ENCODE measurements at regions not wholly inside any gene's neighbourhood (a gene's known extent, or its start where the extent isn't known, plus 50 kb on each side); places are given as distances from the start of the nearest gene placed in this dataset.
A peak's percentile ranks its signal among the peaks of the same experiment; 100 is the strongest.

- H3K79me1 ChIP-seq (ENCODE audit: low read depth, low read length) = no peaks in the 10 kb centered on the region
- H4K8ac ChIP-seq (ENCODE audit: extremely low read depth, insufficient read depth, low read length) = no peak overlapping the region
- H3K56ac ChIP-seq (replicated peaks; ENCODE audit: insufficient read length, low read depth, low read length) = no peak overlapping the region
- H3K36me3 ChIP-seq (ENCODE audit: control insufficient read depth in 2 of 4, insufficient read depth in 4 of 4, low read length in 3 of 4) = no peaks in the 10 kb centered on the region
- H3K27me3 ChIP-seq (replicated peaks in 1 of 4; ENCODE audit: control insufficient read depth in 3 of 4, extremely low read depth in 1 of 4, insufficient read depth in 3 of 4, low read length in 3 of 4) = no peaks in the 10 kb centered on the region
- no peaks in the 10 kb centered on the region for H3K4me1 ChIP-seq (replicated peaks in 1 of 4; ENCODE audit: control insufficient read depth in 3 of 4, insufficient read depth in 4 of 4, low read length in 3 of 4)
- no peak overlapping the region for H3K18ac ChIP-seq (ENCODE audit: extremely low read depth, low read length)
- no peak overlapping the region for H2AK5ac ChIP-seq (ENCODE audit: low read depth, low read length)
- H3K79me2 ChIP-seq (ENCODE audit: control insufficient read depth in 1 of 2, insufficient read depth in 2 of 2, low read length in 2 of 2) = no peaks in the 10 kb centered on the region
- no peak overlapping the region for H4K5ac ChIP-seq (ENCODE audit: insufficient read length, low read depth, low read length)
- ChIA-PET CTCF (ENCODE audit: partially characterized antibody) (interaction anchor here (0.7 to 3.3 kb wide), 10 partner anchors 9 to 259 kb away, joined by 3 to 33 read pairs (median 4); no protein-coding TSS in a partner anchor), POLR2A (ENCODE audit: partially characterized antibody) (interaction anchor here (2.1 kb wide), 1 partner anchor 23 kb away, joined by 7 read pairs; no protein-coding TSS in a partner anchor)
- 87% methylated on average over 4 of the region's 4 CpGs; no CpG with 5 or more reads in 1 of the 2 experiments for WGBS, 2 experiments (ENCODE audit: extremely low coverage in 1 of 2, insufficient coverage in 1 of 2, insufficient read length in 1 of 2, insufficient replicate concordance in 2 of 2, low coverage in 1 of 2, low lambda C conversion rate in 2 of 2, missing lambda C conversion rate in 1 of 2)
- no peak for FAIRE-seq
- H4K20me1 ChIP-seq (replicated peaks in 1 of 2; ENCODE audit: control insufficient read depth in 1 of 2, insufficient read depth in 2 of 2, low read length in 2 of 2) = no peaks in the 10 kb centered on the region
- H3K27ac ChIP-seq (ENCODE audit: low read depth, low read length) = no peak overlapping the region
- no peak for TF ChIP-seq POLR2A (IDR thresholded peaks at IDR 0.05; ENCODE audit: control extremely low read depth in 1 of 2, low read depth in 2 of 2, low read length in 2 of 2)
- no peak for TF ChIP-seq PHF8 (conservative IDR thresholded peaks at IDR 0.05; ENCODE audit: low read depth, low read length)
- TF ChIP-seq KDM4A (IDR thresholded peaks at IDR 0.05; ENCODE audit: low read depth, low read length, severe bottlenecking) = no peak
- TF ChIP-seq ATF2 (IDR thresholded peaks at IDR 0.05; ENCODE audit: low read length) = no peak
- TF ChIP-seq HDAC2 (IDR thresholded peaks at IDR 0.05; ENCODE audit: borderline replicate concordance in 1 of 2, low read depth in 2 of 2, low read length in 2 of 2) = no peak
- no peak for TF ChIP-seq CBX5 (IDR thresholded peaks at IDR 0.05; ENCODE audit: low read depth, low read length)
- TF ChIP-seq JUN (IDR thresholded peaks at IDR 0.05; ENCODE audit: low read depth, low read length) = no peak
- no peak for TF ChIP-seq SIN3A (conservative IDR thresholded peaks at IDR 0.05 in 1 of 2, IDR thresholded peaks at IDR 0.05 in 1 of 2; ENCODE audit: low read depth in 1 of 2, low read length in 2 of 2)
- TF ChIP-seq CBX8 (IDR thresholded peaks at IDR 0.05; ENCODE audit: borderline replicate concordance, low read depth, low read length) = no peak
- no peak for TF ChIP-seq CHD2 (IDR thresholded peaks at IDR 0.05; ENCODE audit: low read length)
- TF ChIP-seq RBBP5 (IDR thresholded peaks at IDR 0.05; ENCODE audit: borderline replicate concordance, low read depth, low read length) = no peak
- no peak for TF ChIP-seq RXRA (IDR thresholded peaks at IDR 0.05; ENCODE audit: insufficient read depth, low read depth, low read length)
- no peak for TF ChIP-seq TBP (IDR thresholded peaks at IDR 0.05; ENCODE audit: low read depth, low read length)
- no peak overlapping the region for H3K4me3 ChIP-seq (ENCODE audit: extremely low read depth in 1 of 4, insufficient read depth in 2 of 4, low read depth in 3 of 4, low read length in 4 of 4)
- peak in 1 of 2 experiments; percentile 27 for DNase-seq (ENCODE audit: low read depth in 1 of 2, low spot score in 2 of 2)
- H2BK20ac ChIP-seq (ENCODE audit: low read length) = no peak overlapping the region
- H3K9ac ChIP-seq (replicated peaks in 1 of 4; ENCODE audit: extremely low read depth in 1 of 4, low read depth in 3 of 4, low read length in 3 of 4) = no peak overlapping the region
- H4K91ac ChIP-seq (replicated peaks; ENCODE audit: insufficient read length, low read length) = no peak overlapping the region
- no peak overlapping the region for H2BK5ac ChIP-seq (ENCODE audit: low read depth, low read length)
- no peak overlapping the region for H3K4ac ChIP-seq (replicated peaks; ENCODE audit: insufficient read length, low read depth, low read length)
- H3K4me2 ChIP-seq (ENCODE audit: insufficient read depth in 1 of 2, low read depth in 2 of 2, low read length in 2 of 2) = no peak overlapping the region
- no peak overlapping the region for H3K23ac ChIP-seq (ENCODE audit: insufficient read length)
- H2BK15ac ChIP-seq (ENCODE audit: low read length) = no peak overlapping the region
- H2BK120ac ChIP-seq (replicated peaks; ENCODE audit: low read depth, low read length) = no peak overlapping the region
- H2AFZ ChIP-seq (ENCODE audit: low read length) = no peak overlapping the region
- H3K9me3 ChIP-seq (ENCODE audit: insufficient read depth in 2 of 2, low read depth in 1 of 2, low read length in 1 of 2) = no peaks in the 10 kb centered on the region; a peak in 1 of 4 replicates
- no peak overlapping the region for H2BK12ac ChIP-seq (ENCODE audit: low read depth, low read length)
- no peak overlapping the region for H3K14ac ChIP-seq (ENCODE audit: insufficient read length)
- no peaks in the 10 kb centered on the region for H3K23me2 ChIP-seq (ENCODE audit: low read depth, low read length)
Observed at GRCh38 chr17:68176718-68177117, 71.1 kb upstream of the AMZ2 start.

All from H1 (cell line).